ENCODE measurements at regions not wholly inside any gene's neighbourhood (a gene's known extent, or its start where the extent isn't known, plus 50 kb on each side); places are given as distances from the start of the nearest gene placed in this dataset.

GRCh38 chr11:33488971-33489370 is 211.7 kb downstream of the C11orf91 start:
- TF ChIP-seq, protein P1, sequence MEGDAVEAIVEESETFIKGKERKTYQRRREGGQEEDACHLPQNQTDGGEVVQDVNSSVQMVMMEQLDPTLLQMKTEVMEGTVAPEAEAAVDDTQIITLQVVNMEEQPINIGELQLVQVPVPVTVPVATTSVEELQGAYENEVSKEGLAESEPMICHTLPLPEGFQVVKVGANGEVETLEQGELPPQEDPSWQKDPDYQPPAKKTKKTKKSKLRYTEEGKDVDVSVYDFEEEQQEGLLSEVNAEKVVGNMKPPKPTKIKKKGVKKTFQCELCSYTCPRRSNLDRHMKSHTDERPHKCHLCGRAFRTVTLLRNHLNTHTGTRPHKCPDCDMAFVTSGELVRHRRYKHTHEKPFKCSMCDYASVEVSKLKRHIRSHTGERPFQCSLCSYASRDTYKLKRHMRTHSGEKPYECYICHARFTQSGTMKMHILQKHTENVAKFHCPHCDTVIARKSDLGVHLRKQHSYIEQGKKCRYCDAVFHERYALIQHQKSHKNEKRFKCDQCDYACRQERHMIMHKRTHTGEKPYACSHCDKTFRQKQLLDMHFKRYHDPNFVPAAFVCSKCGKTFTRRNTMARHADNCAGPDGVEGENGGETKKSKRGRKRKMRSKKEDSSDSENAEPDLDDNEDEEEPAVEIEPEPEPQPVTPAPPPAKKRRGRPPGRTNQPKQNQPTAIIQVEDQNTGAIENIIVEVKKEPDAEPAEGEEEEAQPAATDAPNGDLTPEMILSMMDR (IDR thresholded peaks at IDR 0.05), result no peak
- TF ChIP-seq POLR2AphosphoS5 (IDR thresholded peaks at IDR 0.05) (no peak), POLR2A (IDR thresholded peaks at IDR 0.05) (no peak)

Measured in suprapubic skin (tissue), 4 donors.